NCI-H1930 (cell line): ENCODE measurements at regions not wholly inside any gene's neighbourhood (a gene's known extent, or its start where the extent isn't known, plus 50 kb on each side); places are given as distances from the start of the nearest gene placed in this dataset.

Experiments
- DNase-seq, 2 experiments: peaks; one replicate each; lab custom pipeline; 2025; lab: John Stamatoyannopoulos, UW

- no peak for DNase-seq
These were observed 56.3 kb upstream of the EYA4 start for GRCh38 chr6:133184798-133185372.

GRCh38 chr6:133185731-133186130 is 55.4 kb upstream of the EYA4 start:
- no peak for DNase-seq

GRCh38 chr6:133187114-133187513 is 54.0 kb upstream of the EYA4 start:
- DNase-seq = no peak

GRCh38 chr6:133187657-133188453 is 53.3 kb upstream of the EYA4 start:
- no peak for DNase-seq

- DNase-seq = no peak
These were observed 50.2 kb upstream of the EYA4 start for GRCh38 chr6:133190912-133191311.

- DNase-seq = no peak
These were observed 49.8 kb upstream of the EYA4 start for GRCh38 chr6:133191323-133191722.
